ENCODE measurements at regions not wholly inside any gene's neighbourhood (a gene's known extent, or its start where the extent isn't known, plus 50 kb on each side); places are given as distances from the start of the nearest gene placed in this dataset.

DNA sequence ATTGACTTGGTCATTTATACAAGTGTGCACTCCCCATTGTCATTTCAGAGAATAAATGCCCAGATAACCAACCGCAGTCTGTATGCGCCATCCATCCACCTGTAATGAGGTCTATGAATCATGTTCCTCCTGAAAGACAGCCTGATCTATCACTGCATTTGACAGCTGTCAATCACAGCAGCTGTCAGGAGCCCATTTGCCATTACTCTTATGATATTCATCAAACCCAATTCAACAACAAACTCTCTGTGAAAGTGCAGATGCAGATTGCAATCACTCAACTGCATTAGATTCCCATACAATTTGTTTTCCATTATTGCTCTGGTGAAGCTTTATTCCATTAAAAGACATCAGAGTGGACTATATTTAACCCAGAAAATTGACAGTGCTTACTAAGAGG, 586.9 kb upstream of the KIRREL3 start (continued):
- no peak for TF ChIP-seq STAT1 (IDR thresholded peaks at IDR 0.05; ENCODE audit: unreplicated experiment)
- TF ChIP-seq, protein P1, sequence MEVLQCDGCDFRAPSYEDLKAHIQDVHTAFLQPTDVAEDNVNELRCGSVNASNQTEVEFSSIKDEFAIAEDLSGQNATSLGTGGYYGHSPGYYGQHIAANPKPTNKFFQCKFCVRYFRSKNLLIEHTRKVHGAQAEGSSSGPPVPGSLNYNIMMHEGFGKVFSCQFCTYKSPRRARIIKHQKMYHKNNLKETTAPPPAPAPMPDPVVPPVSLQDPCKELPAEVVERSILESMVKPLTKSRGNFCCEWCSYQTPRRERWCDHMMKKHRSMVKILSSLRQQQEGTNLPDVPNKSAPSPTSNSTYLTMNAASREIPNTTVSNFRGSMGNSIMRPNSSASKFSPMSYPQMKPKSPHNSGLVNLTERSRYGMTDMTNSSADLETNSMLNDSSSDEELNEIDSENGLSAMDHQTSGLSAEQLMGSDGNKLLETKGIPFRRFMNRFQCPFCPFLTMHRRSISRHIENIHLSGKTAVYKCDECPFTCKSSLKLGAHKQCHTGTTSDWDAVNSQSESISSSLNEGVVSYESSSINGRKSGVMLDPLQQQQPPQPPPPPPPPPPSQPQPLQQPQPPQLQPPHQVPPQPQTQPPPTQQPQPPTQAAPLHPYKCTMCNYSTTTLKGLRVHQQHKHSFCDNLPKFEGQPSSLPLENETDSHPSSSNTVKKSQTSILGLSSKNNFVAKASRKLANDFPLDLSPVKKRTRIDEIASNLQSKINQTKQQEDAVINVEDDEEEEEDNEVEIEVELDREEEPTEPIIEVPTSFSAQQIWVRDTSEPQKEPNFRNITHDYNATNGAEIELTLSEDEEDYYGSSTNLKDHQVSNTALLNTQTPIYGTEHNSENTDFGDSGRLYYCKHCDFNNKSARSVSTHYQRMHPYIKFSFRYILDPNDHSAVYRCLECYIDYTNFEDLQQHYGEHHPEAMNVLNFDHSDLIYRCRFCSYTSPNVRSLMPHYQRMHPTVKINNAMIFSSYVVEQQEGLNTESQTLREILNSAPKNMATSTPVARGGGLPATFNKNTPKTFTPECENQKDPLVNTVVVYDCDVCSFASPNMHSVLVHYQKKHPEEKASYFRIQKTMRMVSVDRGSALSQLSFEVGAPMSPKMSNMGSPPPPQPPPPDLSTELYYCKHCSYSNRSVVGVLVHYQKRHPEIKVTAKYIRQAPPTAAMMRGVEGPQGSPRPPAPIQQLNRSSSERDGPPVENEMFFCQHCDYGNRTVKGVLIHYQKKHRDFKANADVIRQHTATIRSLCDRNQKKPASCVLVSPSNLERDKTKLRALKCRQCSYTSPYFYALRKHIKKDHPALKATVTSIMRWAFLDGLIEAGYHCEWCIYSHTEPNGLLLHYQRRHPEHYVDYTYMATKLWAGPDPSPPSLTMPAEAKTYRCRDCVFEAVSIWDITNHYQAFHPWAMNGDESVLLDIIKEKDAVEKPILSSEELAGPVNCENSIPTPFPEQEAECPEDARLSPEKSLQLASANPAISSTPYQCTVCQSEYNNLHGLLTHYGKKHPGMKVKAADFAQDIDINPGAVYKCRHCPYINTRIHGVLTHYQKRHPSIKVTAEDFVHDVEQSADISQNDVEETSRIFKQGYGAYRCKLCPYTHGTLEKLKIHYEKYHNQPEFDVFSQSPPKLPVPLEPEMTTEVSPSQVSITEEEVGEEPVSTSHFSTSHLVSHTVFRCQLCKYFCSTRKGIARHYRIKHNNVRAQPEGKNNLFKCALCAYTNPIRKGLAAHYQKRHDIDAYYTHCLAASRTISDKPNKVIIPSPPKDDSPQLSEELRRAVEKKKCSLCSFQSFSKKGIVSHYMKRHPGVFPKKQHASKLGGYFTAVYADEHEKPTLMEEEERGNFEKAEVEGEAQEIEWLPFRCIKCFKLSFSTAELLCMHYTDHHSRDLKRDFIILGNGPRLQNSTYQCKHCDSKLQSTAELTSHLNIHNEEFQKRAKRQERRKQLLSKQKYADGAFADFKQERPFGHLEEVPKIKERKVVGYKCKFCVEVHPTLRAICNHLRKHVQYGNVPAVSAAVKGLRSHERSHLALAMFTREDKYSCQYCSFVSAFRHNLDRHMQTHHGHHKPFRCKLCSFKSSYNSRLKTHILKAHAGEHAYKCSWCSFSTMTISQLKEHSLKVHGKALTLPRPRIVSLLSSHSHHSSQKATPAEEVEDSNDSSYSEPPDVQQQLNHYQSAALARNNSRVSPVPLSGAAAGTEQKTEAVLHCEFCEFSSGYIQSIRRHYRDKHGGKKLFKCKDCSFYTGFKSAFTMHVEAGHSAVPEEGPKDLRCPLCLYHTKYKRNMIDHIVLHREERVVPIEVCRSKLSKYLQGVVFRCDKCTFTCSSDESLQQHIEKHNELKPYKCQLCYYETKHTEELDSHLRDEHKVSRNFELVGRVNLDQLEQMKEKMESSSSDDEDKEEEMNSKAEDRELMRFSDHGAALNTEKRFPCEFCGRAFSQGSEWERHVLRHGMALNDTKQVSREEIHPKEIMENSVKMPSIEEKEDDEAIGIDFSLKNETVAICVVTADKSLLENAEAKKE (CRISPR knock-in tag; IDR thresholded peaks at IDR 0.05): no peak
- no peak for TF ChIP-seq EZH2phosphoT487 (IDR thresholded peaks at IDR 0.05; ENCODE audit: unreplicated experiment)

DNA sequence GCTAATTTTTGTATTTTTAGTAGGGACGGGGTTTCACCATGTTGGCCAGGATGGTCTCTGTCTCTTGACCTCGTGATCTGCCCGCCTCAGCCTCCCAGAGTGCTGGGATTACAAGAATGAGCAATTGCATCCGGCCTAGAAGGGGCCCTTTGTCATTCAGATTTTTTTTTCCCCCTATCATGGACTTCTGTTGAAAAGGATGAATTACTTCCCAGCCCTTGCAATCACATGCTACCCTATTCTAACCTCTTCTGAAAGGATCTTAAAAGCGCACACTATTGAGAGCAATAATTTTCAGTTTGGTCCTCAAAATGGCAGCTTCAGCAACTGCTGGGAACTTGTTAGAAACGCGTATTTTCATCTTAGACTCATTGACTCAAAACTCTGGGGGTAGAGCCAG, 575.6 kb upstream of the KIRREL3 start:
- H3K4me1 ChIP-seq (ENCODE audit: insufficient read depth): peaks cover 10% of the 10 kb centered on the region
- no peak overlapping the region for H3K27ac ChIP-seq (ENCODE audit: low read depth)
- no peak overlapping the region for H2AFZ ChIP-seq
- H3K4me3 ChIP-seq: no peak overlapping the region
- H3F3A ChIP-seq (replicated peaks; ENCODE audit: low read depth): no peaks in the 10 kb centered on the region
- H3K36me3 ChIP-seq (ENCODE audit: insufficient read depth): no peaks in the 10 kb centered on the region
- H3K4me2 ChIP-seq: no peak overlapping the region
- H3K27me3 ChIP-seq (ENCODE audit: insufficient read depth): no peaks in the 10 kb centered on the region
- TF ChIP-seq, protein P1 (CRISPR knock-in tag; IDR thresholded peaks at IDR 0.05): no peak
- Mint-ChIP-seq H3K27me3 (ENCODE audit: insufficient read depth, low read depth, poor library complexity) (no peaks in the 10 kb centered on the region), H3K4me1 (peaks cover 22% of the 10 kb centered on the region), H3K27ac (no peak overlapping the region), H3K36me3 (ENCODE audit: low read depth) (no peaks in the 10 kb centered on the region), H3K9me3 (no peaks in the 10 kb centered on the region; the same call in 2 of the 3 replicates), H3K4me3 (no peak overlapping the region)
- H3K9me2 ChIP-seq (ENCODE audit: insufficient read depth): no peaks in the 10 kb centered on the region; the same call in 1 of the 2 replicates
- no peaks in the 10 kb centered on the region for H4K20me1 ChIP-seq (replicated peaks; ENCODE audit: insufficient read depth)
- no peaks in the 10 kb centered on the region for H3K79me2 ChIP-seq (replicated peaks; ENCODE audit: insufficient read depth)
- ATAC-seq: no peak
- DNase-seq (ENCODE audit: low spot score): peak; percentile 18

Measured in GM23338 (cell line).